H9 (cell line): ENCODE measurements at regions not wholly inside any gene's neighbourhood (a gene's known extent, or its start where the extent isn't known, plus 50 kb on each side); places are given as distances from the start of the nearest gene placed in this dataset.

ENCODE experiments used
- DNase-seq: peaks from one replicate; pipeline ENCODE4 v3.0.0-alpha.2; 2017
- H2AFZ ChIP-seq: one replicate; pipeline ENCODE4 v1.6.1; 2013; ENCODE audit warnings: mild to moderate bottlenecking, low read length, control low read depth, moderate library complexity
- H2AK5ac ChIP-seq: 2 replicates; pipeline ENCODE4 v1.6.1; 2013; ENCODE audit warnings: low read length, control low read depth, mixed read lengths; ENCODE audit not compliant: insufficient read length
- H2BK120ac ChIP-seq: one replicate; pipeline ENCODE4 v1.6.1; 2013; ENCODE audit warnings: low read depth, mild to moderate bottlenecking, low read length, control low read depth, inconsistent platforms; ENCODE audit not compliant: poor library complexity, severe bottlenecking
- H2BK12ac ChIP-seq: 2 replicates; pipeline ENCODE4 v1.6.1; 2013; ENCODE audit warnings: low read length, control low read depth, mixed read lengths, low read depth; ENCODE audit not compliant: insufficient read length
- H2BK15ac ChIP-seq: 2 replicates; pipeline ENCODE4 v1.6.1; 2013; ENCODE audit warnings: low read depth, low read length, control low read depth
- H2BK20ac ChIP-seq: one replicate; pipeline ENCODE4 v1.6.1; 2013; ENCODE audit warnings: low read depth, mild to moderate bottlenecking, low read length, control low read depth, inconsistent platforms; ENCODE audit not compliant: poor library complexity, severe bottlenecking
- H2BK5ac ChIP-seq: 2 replicates; pipeline ENCODE4 v1.6.1; 2013; ENCODE audit warnings: low read length, control low read depth, mixed read lengths; ENCODE audit not compliant: insufficient read length
- H3K14ac ChIP-seq: 2 replicates; pipeline ENCODE4 v1.6.1; 2013; ENCODE audit warnings: low read length, control low read depth; ENCODE audit not compliant: insufficient read depth
- H3K18ac ChIP-seq: 2 replicates; pipeline ENCODE4 v1.6.1; 2013; ENCODE audit warnings: low read depth, mild to moderate bottlenecking, mixed read lengths, low read length, control low read depth; ENCODE audit not compliant: insufficient read length
- H3K23ac ChIP-seq: 2 replicates; pipeline ENCODE4 v1.6.1; 2013; ENCODE audit warnings: low read length, control low read depth, mixed read lengths, low read depth; ENCODE audit not compliant: insufficient read length
- H3K23me2 ChIP-seq: 2 replicates; pipeline ENCODE4 v1.6.1; 2013; ENCODE audit warnings: low read depth, mild to moderate bottlenecking, mixed read lengths, low read length, control low read depth; ENCODE audit not compliant: insufficient read length, poor library complexity, severe bottlenecking
- H3K27ac ChIP-seq: 2 replicates; pipeline ENCODE4 v1.5.1; 2013; ENCODE audit warnings: low read length, control low read depth, mixed read lengths, low read depth; ENCODE audit not compliant: insufficient read length
- H3K27me3 ChIP-seq: 2 replicates; pipeline ENCODE4 v1.6.1; 2013; ENCODE audit warnings: low read length, control low read depth, inconsistent platforms; ENCODE audit not compliant: insufficient read depth
- H3K4ac ChIP-seq: 2 replicates; pipeline ENCODE4 v1.6.1; 2013; ENCODE audit warnings: low read depth, mild to moderate bottlenecking, control low read depth, inconsistent platforms, low read length, moderate library complexity
- H3K4me1 ChIP-seq: 2 replicates; pipeline ENCODE4 v1.6.1; 2013; ENCODE audit warnings: low read length, control low read depth, inconsistent platforms; ENCODE audit not compliant: insufficient read depth
- H3K4me2 ChIP-seq: 2 replicates; pipeline ENCODE4 v1.6.1; 2013; ENCODE audit warnings: low read length, control low read depth, mixed read lengths; ENCODE audit not compliant: insufficient read length, insufficient read depth
- H3K56ac ChIP-seq: 2 replicates; pipeline ENCODE4 v1.6.1; 2013; ENCODE audit warnings: low read depth, mild to moderate bottlenecking, mixed read lengths, low read length, control low read depth; ENCODE audit not compliant: insufficient read length
- H3K79me1 ChIP-seq: 2 replicates; pipeline ENCODE4 v1.6.1; 2013; ENCODE audit warnings: low read depth, mild to moderate bottlenecking, moderate library complexity, low read length, control low read depth, inconsistent platforms; ENCODE audit not compliant: insufficient read depth, poor library complexity, severe bottlenecking
- H3K79me2 ChIP-seq: 2 replicates; pipeline ENCODE4 v1.6.1; 2013; ENCODE audit warnings: low read length, control low read depth, inconsistent platforms; ENCODE audit not compliant: insufficient read depth
- H3K9ac ChIP-seq: 2 replicates; pipeline ENCODE4 v1.6.1; 2013; ENCODE audit warnings: low read length, control low read depth, mixed read lengths; ENCODE audit not compliant: insufficient read length; ENCODE audit errors: extremely low read depth
- H3K9me3 ChIP-seq: one replicate; pipeline ENCODE4 v1.6.1; 2013; ENCODE audit warnings: low read depth, low read length, inconsistent platforms; ENCODE audit not compliant: control insufficient read depth
- H3T11ph ChIP-seq: one replicate; pipeline ENCODE4 v1.6.1; 2013; ENCODE audit warnings: mild to moderate bottlenecking, low read length, control low read depth, inconsistent platforms
- H4K20me1 ChIP-seq: one replicate; pipeline ENCODE4 v1.6.1; 2013; ENCODE audit not compliant: control insufficient read depth, insufficient read length, insufficient read depth
- H4K5ac ChIP-seq: 2 replicates; pipeline ENCODE4 v1.6.1; 2013; ENCODE audit warnings: low read depth, mild to moderate bottlenecking, mixed read lengths, low read length, control low read depth; ENCODE audit not compliant: insufficient read length
- H4K8ac ChIP-seq: replicated peaks from 2 replicates; pipeline ENCODE4 v1.6.1; 2013; ENCODE audit warnings: low read length, control low read depth, mixed read lengths, low read depth; ENCODE audit not compliant: insufficient read length
- H4K91ac ChIP-seq: 2 replicates; pipeline ENCODE4 v1.6.1; 2013; ENCODE audit warnings: low read depth, mild to moderate bottlenecking, moderate library complexity, mixed read lengths, low read length, control low read depth; ENCODE audit not compliant: insufficient read length
- H3K27ac Mint-ChIP-seq, 3 experiments: 2 replicates in 2 of 3; 3 replicates in 1 of 3; pipeline ENCODE4 v1.8.0; 2020 to 2021; ENCODE audit warnings: mixed read lengths in 3 of 3, mild to moderate bottlenecking in 1 of 3, moderate library complexity in 1 of 3
- H3K27me3 Mint-ChIP-seq: 2 replicates; pipeline ENCODE4 v1.8.0; 2021; ENCODE audit warnings: low read depth, mild to moderate bottlenecking, moderate library complexity, mixed read lengths
- H3K36me3 Mint-ChIP-seq, 3 experiments: 2 replicates in 2 of 3; 3 replicates in 1 of 3; pipeline ENCODE4 v1.8.0; 2020 to 2021; ENCODE audit warnings: low read depth in 3 of 3, mixed read lengths in 3 of 3; ENCODE audit not compliant: insufficient read depth in 1 of 3
- H3K4me1 Mint-ChIP-seq, 2 experiments: 2 replicates each; pipeline ENCODE4 v1.8.0; 2020; ENCODE audit warnings: mixed read lengths in 2 of 2
- H3K4me3 Mint-ChIP-seq, 2 experiments: 2 replicates in 1 of 2; 3 replicates in 1 of 2; pipeline ENCODE4 v1.8.0; 2020 to 2021; ENCODE audit warnings: mild to moderate bottlenecking in 2 of 2, mixed read lengths in 2 of 2, moderate library complexity in 1 of 2
- H3K9me3 Mint-ChIP-seq, 2 experiments: 2 replicates in 1 of 2; 3 replicates in 1 of 2; pipeline ENCODE4 v1.8.0; 2020; ENCODE audit warnings: mild to moderate bottlenecking in 2 of 2, mixed read lengths in 2 of 2, moderate library complexity in 1 of 2
- WGBS: extraction: QIAGEN DNeasy Blood & Tissue Kit; methylation state at CpG from one replicate; pipeline ENCODE4 v1.1.7; 2013; ENCODE audit warnings: missing lambda C conversion rate, low lambda C conversion rate, mixed read lengths; ENCODE audit not compliant: insufficient read length; ENCODE audit errors: extremely low coverage; 5-methylcytosine and 5-hydroxymethylcytosine counted together
- TF ChIP-seq, protein P1 (sequence below): fragments of 200-600 bp; sonication (generic); conservative IDR thresholded peaks from 3 replicates; pipeline ENCODE4 v1.8.0; 2021; ENCODE audit warnings: antibody characterized with exemption, mild to moderate bottlenecking

DNA sequence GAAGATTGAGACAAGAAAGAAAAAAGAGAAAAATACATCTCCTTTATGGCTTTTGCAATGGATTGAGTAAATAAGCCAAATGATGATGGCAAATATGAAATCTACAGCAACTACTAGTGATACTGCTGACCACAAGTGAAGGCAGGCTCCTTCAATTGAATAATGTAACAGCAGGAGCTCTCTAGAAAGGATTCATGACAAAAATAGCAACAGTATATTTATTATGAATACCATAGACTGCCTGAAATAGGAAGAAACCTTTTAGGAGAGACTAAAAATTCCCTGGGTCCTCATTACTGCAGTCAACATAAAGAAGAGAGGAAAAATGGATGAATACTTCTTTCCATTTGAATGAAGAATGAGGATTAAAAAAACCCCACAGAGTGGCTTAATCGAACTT is 306.8 kb upstream of the ANXA10 start:
- Histone ChIP-seq H3K79me1 (no peaks in the 10 kb centered on the region), H2BK15ac (no peak overlapping the region), H3K9ac (no peak overlapping the region), H3K23ac (no peak overlapping the region), H3K4me2 (no peak overlapping the region), H4K91ac (no peak overlapping the region), H3K56ac (no peak overlapping the region), H3K9me3 (no peaks in the 10 kb centered on the region), H2AFZ (no peak overlapping the region), H2AK5ac (no peak overlapping the region), H3K4me1 (no peaks in the 10 kb centered on the region), H3K79me2 (no peaks in the 10 kb centered on the region), H3K27me3 (no peaks in the 10 kb centered on the region), H2BK20ac (no peak overlapping the region), H3T11ph (no peak overlapping the region), H3K27ac (no peak overlapping the region), H2BK120ac (no peak overlapping the region), H2BK5ac (no peak overlapping the region), H3K14ac (no peak overlapping the region), H4K8ac (no peak overlapping the region), H3K18ac (no peak overlapping the region), H4K20me1 (no peaks in the 10 kb centered on the region), H4K5ac (no peak overlapping the region), H2BK12ac (no peak overlapping the region), H3K4ac (no peak overlapping the region), H3K23me2 (no peaks in the 10 kb centered on the region)
- Mint-ChIP-seq H3K4me1 (peaks cover 8 to 16% of the 10 kb centered on the region in 2 experiments), H3K27me3 (no peaks in the 10 kb centered on the region), H3K9me3 (no peaks in the 10 kb centered on the region; a peak in 1 of 5 replicates), H3K4me3 (no peak overlapping the region), H3K27ac (peak overlapping the region in 1 of 3 experiments; percentile 32; a peak in 1 of 7 replicates), H3K36me3 (no peaks in the 10 kb centered on the region)
- no peak for DNase-seq
- WGBS: no CpG with 5 or more reads among the region's 1 CpG
- TF ChIP-seq, protein P1, sequence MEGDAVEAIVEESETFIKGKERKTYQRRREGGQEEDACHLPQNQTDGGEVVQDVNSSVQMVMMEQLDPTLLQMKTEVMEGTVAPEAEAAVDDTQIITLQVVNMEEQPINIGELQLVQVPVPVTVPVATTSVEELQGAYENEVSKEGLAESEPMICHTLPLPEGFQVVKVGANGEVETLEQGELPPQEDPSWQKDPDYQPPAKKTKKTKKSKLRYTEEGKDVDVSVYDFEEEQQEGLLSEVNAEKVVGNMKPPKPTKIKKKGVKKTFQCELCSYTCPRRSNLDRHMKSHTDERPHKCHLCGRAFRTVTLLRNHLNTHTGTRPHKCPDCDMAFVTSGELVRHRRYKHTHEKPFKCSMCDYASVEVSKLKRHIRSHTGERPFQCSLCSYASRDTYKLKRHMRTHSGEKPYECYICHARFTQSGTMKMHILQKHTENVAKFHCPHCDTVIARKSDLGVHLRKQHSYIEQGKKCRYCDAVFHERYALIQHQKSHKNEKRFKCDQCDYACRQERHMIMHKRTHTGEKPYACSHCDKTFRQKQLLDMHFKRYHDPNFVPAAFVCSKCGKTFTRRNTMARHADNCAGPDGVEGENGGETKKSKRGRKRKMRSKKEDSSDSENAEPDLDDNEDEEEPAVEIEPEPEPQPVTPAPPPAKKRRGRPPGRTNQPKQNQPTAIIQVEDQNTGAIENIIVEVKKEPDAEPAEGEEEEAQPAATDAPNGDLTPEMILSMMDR: no peak
